Left lobe of liver (tissue), 2 donors: ENCODE measurements at regions not wholly inside any gene's neighbourhood (a gene's known extent, or its start where the extent isn't known, plus 50 kb on each side); places are given as distances from the start of the nearest gene placed in this dataset.
"Not testable (repeated sequence)": the region's sequence is repeated elsewhere in the genome, so short reads cannot be mapped to it uniquely, and the experiment has no call there.

Experiments used
- ATAC-seq: fragments of 200-7000 bp; cut with Tn5 transposase; one replicate; pipeline ENCODE4 v1.9.1; 2020; ENCODE audit warnings: mild to moderate bottlenecking, moderate library complexity
- DNase-seq: peaks from one replicate; pipeline ENCODE4 v3.0.0-alpha.2; 2020; ENCODE audit warnings: low spot score
- donor health status: DM: no; HTN: no; CAD: no; lungs with moderate emphysema.
- donor health status: DM: no; HTN: yes; CAD: no.

DNA sequence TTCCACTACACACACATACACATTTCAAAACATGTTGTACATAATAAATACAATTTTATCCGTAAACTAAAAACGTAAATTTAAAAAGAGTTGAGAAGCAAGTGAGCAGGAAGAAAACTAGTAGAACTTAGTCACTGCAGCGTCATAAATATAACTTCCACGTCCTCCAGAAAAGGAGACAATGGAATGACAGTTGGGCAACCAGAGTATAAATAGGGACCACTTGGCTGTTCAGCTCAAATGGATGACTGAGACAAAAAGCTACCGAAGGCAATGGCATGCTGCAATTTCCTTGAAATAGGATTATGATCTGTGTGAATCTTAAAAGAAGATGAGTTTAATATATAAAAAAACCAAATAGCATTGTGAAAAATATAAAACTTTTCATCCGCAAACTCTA is 438.5 kb upstream of the RGMB start:
- ATAC-seq (no peak), DNase-seq (no peak)

DNA sequence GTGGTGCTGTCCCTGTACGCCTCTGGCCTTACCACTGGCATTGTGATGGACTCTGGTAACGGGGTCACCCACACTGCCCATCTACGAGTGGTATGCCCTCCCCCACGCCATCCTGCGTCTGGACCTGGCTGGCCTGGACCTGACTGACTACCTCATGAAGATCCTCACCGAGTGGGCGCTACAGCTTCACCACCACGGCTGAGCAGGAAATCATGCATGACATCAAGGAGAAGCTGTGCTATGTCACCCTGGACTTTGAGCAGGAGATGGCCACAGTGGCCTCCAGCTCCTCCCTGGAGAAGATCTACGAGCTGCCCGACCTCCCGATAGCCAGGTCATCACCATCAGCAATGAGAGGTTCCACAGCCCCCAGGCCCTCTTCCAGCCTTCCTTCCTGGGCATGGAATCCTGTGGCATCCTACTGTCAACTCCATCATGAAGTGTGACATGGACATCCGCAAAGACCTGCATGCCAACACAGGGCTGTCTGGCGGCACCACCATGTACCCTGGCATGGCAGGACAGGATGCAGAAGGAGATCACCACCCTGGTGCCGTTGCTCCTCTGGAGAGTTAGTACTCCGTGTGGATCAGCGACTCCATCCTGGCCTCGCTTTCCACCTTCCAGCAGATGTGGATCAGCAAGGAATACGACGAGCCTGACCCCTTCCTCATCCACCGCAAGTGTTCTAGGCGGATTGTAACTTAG is 434.2 kb upstream of the RGMB start:
- DNase-seq (no peak), ATAC-seq (no peak)

DNA sequence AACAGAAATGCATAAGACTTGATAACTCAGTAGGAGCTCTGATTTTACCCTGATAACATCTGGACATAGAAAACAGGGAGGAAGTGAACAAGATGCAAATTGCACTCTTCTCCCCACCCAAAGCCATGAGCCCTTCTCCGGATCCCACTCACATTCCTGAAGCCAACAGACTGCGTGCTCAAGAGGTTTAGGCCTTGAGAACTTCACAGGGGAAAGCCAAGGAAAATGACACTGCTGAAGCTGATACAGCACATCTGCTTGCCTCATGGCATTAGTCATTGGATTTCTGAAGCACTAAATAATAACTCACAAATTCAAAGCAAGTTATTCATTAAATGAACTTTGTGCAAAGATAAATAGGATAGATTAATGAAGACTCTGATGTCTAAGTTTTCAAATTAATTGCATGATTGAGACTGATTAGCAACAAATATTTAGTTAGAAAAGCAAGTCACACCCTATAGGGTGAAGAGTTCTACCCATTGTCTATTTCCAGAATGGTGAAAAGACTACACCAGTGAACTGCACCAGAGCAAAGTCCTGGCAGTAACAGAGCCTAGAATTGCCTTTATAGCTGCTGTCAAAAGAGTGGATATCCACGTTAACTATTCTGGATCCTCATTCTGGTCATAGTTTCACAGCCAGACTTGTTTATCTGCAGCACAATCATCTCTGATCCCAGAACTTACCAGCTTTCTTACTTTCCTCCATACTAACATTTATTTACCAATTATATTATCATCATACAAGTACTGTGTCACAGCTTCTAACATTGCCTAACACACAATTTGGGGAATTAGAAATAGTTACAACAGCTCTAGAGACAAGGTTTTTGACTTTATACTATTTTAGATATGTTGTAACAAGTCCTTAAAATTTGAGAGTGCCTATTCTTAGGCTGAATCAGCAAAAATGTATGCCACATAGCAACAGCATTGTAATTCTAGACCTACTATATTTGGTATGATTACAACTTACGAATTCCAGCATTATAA is 432.1 kb upstream of the RGMB start:
- no peak for DNase-seq

DNA sequence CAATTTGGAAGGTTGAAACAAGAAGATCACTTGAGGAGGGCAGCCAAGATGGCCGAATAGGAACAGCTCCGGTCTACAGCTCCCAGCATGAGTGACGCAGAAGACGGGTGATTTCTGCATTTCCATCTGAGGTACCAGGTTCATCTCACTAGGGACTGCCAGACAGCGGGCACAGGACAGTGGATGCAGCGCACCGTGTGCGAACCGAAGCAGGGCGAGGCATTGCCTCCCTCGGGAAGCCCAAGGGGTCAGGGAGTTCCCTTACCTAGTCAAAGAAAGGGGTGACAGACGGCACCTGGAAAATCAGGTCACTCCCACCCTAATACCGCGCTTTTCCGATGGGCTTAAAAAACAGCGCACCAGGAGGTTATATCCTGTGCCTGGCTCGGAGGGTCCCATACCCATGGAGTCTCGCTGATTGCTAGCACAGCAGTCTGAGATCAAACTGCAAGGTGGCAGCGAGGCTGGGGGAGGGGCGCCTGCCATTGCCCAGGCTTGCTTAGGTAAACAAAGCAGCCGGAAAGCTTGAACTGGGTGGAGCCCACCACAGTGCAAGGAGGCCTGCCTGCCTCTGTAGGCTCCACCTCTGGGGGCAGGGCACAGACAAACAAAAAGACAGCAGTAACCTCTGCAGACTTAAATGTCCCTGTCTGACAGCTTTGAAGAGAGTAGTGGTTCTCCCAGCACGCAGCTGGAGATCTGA is 430.4 kb upstream of the RGMB start:
- ATAC-seq, DNase-seq: not testable (repeated sequence)

More for the DNA sequence above, 432.1 kb upstream of the RGMB start:
- ATAC-seq = no peak

DNA sequence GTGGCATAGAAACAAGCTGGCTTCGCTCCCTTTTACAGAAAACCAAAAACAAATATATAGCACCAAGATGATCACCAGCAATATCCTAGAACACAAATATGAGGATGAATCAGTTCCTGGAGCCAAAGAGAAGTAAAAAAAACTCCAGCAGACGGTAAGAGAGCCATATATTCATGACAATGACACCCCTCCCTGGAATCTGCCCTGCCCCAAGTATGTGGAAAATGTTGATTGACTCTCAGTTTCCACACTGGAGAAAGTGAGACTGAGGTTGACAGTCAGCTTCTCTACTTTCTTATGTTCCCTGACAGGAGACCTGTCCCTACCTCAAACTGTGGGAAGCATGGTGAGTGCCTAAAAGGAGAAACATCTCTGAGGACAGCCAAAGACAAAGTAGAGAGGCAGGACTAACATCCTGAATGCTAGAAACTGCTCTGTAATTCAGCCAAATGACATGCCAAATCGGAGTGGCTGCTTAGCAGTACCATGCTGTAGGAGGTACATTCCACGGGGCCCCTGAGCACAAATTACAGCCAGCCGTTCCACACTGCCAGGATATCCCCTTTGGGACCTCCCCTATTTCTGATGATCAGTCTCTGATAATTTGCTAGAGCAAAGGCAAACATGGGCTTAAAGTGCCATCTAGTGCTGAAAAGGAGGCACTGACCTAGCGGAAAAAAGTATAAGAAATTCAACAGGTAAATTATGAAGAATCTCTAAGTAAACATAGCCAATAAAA is 424.0 kb upstream of the RGMB start:
- ATAC-seq (no peak), DNase-seq (no peak)

DNA sequence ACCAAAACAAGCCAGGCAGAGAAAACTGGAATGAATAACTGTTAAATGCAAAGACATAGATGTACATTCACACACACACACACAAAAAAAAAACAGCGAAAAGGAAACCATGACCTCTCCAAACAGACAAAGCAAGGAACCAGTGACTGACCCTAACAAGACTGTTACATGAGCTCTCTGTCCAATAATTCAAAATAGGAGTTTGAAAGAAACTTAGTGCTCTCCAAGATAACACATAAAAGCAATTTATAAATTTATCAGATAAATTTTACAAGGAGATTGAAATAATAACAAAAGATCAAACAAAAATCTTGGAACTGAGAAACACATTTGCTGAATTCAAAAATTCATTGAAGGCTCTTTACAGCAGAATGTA is 423.5 kb upstream of the RGMB start:
- ATAC-seq (no peak), DNase-seq (no peak)

DNA sequence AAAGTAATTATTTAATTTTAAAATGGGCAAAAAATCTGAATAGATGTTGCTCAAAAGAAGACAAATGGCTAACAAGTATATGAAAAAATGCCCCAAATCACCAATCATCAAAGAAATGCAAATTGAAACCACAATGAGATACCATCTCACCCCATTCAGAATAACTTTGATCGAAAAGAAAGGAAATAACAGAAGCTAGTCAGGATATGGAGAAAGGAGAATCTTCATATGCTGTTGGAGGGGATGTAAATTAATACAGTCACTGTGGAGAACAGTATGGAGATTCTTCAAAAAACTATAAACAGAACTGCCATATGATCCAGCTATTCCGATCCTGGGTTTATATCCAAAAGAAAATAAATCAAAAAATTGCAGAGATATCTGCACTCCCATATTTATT is 418.5 kb upstream of the RGMB start:
- DNase-seq (no peak), ATAC-seq (no peak)

DNA sequence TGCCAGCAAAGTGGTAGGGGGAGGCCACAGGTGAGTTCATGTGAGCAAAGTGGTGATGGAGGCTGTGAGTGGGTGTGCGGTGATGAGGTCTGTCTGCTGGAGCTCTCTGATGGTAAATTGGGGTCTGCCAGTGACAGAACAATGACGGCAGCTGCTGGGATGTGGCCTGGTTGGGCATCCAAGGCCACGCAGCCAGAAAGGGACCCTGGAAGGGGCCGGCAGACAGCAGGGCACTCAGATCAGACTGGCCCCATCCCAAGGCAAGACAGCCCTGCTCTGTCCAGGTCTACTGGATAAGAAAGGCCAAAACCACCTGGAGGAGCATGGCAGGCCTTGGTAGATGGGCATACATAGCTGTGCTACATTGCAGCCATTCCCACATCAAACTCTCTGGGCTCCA is 412.9 kb upstream of the RGMB start:
- no peak for ATAC-seq
- DNase-seq = no peak

DNA sequence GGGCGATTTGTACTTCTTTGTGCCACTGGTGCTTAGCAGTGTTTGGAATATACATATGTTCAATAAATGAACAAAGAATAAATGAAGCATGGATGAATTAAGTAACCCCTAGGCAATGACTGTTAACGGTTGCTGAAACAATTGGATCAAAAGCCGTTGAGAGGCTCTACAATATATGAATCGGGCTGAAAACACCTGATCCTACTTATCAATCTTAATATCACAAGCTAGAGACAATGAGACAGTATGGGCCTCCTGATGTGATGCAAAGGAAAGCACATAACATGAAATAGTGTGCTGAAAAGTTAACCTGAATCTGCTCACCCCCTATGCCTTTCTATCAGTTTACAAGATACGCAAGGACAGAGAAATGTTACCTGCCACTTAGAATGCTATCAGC is 410.3 kb upstream of the RGMB start:
- no peak for DNase-seq
- no peak for ATAC-seq

DNA sequence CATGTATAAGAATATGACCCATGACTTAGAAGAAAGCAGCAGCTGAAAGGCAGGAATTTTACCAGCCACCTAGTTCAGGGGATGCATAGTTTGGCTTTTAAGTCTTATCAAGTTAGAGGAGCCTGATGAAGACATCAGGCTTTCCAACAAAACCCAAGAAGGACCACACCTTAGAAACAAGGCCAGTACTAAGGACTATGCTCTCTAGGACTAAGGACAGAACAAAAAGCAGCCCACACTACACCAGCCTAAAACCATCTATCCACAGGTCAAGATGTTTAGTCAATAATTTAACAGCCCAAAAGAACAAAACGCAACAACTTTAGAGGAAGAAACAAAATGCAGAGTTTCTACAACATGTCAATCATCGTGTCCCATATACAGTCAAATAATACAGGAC is 408.9 kb upstream of the RGMB start:
- DNase-seq (no peak), ATAC-seq (no peak)

DNA sequence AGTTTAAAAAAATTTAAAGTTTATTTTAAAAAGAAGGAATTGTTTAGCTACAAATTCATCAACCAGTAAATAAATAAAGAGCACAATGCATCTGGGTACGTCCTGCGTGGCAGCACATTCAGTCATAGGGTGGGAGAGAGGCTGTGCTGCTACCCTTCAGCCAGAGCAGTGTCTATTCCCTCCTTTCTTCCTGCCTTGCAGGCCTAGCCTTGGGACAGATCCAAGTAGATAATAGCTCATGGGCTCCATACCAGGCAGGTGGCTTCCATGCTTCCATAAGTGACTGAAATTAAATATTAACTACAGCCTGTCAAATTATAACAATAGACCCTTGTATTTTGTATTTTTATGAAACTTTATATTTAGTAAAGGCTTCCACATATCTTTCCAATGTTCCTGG is 408.3 kb upstream of the RGMB start:
- ATAC-seq = no peak
- DNase-seq = no peak

DNA sequence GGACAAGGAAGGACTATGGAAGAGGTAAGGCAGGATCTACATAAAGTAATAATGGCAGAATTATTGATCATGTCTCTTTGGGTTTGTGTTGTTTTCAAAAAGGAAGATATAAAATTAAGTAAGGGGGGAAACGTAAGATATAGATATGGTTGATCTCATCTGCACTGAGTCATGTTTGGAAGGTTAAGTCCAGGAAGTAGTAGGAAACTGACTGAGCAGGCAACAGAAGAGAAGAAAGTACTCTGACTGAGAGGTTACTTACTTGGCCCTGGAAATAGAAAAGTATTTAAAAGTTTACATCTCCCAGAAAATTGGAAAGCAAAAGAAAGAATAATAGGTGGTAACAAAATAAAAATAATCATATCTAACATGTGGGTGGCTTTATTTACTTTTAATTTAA is 405.3 kb upstream of the RGMB start:
- ATAC-seq (no peak), DNase-seq (no peak)

DNA sequence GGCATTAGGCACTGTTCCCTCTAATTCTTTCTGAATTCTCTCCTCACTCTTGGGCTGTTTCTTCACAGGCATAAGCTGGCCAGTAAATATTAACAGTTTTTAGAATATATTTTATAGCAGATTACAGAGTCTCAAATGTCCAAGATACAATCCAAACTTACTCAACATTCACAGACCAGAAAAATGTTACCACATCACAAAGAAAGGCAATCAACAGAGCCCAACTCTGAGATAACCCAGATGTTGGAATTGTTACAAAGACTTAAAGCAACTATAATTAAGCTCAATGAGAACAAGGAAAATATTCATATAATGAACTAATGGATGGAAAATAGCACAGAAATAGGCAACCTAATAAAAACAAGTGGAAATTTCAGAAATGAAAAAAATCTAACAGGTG is 401.1 kb upstream of the RGMB start:
- ATAC-seq (no peak), DNase-seq (no peak)

DNA sequence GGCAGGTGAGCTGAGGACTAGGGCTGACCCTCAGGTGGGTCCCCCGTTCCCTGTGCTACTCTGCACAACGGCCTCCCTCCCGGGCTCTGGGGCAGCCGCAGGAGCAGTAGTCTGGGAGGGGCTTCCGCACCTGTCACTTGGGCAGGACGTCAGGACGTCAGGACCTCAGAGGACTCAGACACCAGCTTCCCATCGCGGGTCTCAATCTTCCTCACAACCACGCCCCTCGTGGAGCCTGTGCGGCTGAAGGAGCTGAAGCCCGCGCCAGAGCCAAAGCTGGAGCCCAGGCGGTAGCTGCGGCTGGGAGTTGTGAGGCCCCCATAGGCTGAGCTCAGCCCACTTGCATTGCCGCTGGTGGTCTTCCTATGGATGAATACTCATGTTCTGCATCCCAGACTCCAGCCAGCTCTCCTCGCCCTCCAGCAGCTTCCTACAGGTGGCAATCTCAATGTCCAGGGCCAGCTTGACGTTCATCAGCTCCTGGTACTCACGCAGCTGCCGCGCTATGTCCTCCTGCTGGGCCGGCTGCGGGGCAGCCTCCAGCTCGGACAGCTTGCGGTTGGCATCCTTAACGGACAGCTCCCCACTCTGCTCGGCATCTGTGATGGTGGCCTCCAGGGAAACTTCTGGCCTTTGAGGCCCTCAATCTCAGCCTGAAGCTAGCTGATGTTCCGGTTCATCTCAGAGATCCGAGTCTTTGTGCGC is 381.4 kb upstream of the RGMB start:
- DNase-seq (no peak), ATAC-seq (no peak)

DNA sequence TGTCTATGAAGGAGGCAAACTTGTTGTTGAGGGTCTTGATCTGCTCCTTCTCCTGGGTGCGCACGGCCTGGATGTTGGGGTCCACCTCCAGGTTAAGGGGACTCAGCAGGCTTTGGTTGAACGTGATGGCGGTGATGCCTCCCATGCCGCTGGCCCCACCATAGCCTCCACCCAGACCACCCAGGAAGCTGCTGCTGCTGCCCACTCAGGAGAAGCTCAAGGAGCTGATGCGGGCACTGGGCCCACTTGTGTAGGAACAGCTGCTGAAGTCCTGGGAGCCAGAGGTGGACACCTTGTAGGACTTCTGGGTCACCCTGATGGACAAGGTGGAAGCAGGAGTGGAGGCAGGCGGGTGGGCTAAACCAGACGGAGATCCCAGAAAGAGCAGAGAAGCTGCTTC is 380.3 kb upstream of the RGMB start:
- ATAC-seq, DNase-seq: not testable (repeated sequence)

DNA sequence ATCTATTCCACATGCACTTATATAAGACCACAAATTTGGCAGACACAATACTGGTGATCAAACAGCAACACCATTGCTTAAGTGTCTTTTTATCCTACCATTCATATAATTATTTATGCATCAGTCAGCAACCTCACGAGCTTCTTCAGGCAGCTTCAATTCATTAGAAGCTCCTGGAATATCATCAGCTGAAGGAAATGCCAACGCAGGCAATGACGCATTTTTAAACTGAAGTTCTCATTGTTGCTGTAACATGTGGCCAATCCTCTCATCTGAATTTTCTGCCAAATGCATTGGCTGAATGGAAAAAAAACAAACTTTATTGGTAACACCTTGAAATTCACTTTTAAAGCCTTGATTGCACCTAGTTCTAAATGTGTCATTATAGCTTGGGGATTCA is 376.4 kb upstream of the RGMB start:
- DNase-seq (no peak), ATAC-seq (no peak)

DNA sequence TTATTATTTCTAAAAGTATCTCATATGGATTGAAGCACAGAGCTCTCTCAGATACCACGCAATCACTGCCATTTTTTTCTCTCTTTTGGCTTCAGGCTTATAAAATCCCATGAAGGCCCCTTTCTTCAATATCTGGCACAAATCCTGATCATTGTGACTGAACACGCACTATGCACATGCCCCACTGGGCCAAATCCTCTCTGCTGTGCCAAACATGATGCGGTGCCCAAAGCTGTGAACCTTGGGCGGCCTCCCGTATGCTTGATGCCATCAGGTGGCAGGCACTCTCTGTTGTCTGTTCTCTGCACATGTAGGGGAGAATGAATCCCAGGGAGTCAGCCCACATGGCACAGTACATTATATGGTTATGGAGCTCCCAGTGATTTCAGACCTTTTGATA is 375.0 kb upstream of the RGMB start:
- no peak for ATAC-seq
- DNase-seq = no peak

DNA sequence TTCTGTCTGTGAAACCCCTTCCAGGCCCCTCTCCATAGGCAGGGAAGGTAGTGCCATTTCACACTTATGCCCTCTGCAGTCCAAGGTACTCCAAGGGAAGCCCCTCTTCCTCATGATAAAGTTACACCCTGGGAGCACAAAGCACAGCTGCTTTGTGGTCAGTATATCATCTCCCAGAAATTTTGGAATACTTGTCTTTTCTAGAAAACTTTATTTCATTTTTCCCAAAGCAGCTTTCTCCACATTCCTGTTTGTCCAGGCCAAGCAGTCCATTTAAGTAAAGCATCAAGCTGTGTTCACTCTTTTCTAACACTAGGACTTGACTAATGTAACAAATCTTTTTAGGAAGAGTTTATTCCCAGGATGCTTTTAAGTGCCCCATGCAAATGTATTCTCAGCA is 371.8 kb upstream of the RGMB start:
- DNase-seq (no peak), ATAC-seq (no peak)

DNA sequence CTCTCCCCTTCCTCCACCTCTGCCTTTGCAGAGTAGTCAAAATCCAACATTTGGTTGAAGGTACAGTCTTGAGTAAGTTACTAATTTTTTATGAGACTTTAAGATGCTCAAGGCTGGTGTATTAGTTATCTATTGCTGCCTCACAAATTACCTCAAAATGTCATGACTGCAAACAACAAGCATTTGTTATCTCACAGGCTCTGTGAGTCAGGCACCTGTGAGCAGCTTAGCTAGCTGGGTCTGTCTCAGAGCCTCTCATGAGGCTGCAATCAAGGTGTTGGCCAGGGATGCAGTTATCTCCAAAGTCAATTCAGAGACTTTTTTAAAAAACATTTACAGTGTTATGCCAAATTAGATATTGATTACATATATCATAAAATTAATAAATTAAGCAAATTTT is 371.3 kb upstream of the RGMB start:
- DNase-seq (no peak), ATAC-seq (no peak)

DNA sequence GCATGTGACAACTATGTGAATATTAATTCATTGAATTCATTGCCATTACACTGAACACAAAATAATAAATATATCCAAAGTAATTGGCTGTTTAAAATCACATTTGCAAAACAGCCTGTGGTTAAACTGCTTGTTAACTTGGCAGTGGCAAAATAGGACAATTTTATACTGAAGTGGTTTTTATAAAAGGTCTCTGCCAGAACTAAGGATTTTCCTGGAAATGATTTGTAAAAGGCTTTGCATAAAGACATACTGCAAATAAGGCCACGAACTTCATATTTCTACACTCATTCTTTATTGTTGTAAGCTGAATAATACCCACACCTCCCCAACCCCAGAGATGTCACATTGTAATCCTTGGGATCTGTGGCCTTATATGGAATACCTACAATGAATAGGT is 370.3 kb upstream of the RGMB start:
- DNase-seq = no peak
- ATAC-seq = no peak
